ENCODE measurements at regions not wholly inside any gene's neighbourhood (a gene's known extent, or its start where the extent isn't known, plus 50 kb on each side); places are given as distances from the start of the nearest gene placed in this dataset.

- TF ChIP-seq CTCF (IDR thresholded peaks at IDR 0.05): no peak
- TF ChIP-seq POLR2A (IDR thresholded peaks at IDR 0.05): no peak
- no peak for TF ChIP-seq POLR2AphosphoS5 (IDR thresholded peaks at IDR 0.05; ENCODE audit: insufficient read depth in 1 of 2, low read depth in 1 of 2)
Measured at GRCh38 chr2:189304360-189304759, 124.8 kb upstream of the COL5A2 start.
